Suprapubic skin (tissue), 4 donors: ENCODE measurements at regions not wholly inside any gene's neighbourhood (a gene's known extent, or its start where the extent isn't known, plus 50 kb on each side); places are given as distances from the start of the nearest gene placed in this dataset.

Experiments
- CTCF ChIP-seq, 2 donors: fragments of 200-600 bp in 1 of 2; fragments of 450-650 bp in 1 of 2; sonication (generic) in 1 of 2; IDR thresholded peaks; one replicate each; pipeline ENCODE4 v1.5.1; 2016 to 2019; ENCODE audit warnings: antibody characterized with exemption in 2 of 2, mild to moderate bottlenecking in 1 of 2, moderate library complexity in 1 of 2
- POLR2A ChIP-seq, 2 donors: fragments of 450-650 bp; IDR thresholded peaks; one replicate each; pipeline ENCODE4 v1.6.1; 2017; ENCODE audit warnings: antibody characterized with exemption in 2 of 2, mild to moderate bottlenecking in 2 of 2, moderate library complexity in 2 of 2
- POLR2AphosphoS5 ChIP-seq, 3 donors: sonication (generic); formaldehyde crosslinking; IDR thresholded peaks; one replicate each; pipeline ENCODE4 v1.6.1; 2017; ENCODE audit warnings: antibody characterized with exemption in 3 of 3

DNA sequence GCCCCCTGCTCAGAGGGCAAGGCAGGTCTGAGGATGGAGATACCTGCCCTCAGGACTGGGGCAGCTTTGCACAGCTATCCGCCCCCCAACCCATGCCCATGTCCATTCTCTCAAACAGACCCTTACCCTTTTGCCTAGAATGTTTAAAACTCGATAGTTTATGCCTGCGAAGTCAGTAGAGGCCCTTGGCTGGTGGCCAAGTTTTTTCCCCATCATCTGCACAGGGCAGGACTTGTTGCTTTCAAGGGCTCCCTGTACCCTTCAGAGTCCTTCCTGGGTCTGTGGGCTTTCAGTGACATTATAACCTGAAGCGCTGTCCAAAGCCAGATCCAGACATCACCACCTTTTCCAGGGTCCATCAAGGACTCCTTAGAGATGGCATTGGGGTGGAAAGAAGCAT lies 148.7 kb upstream of the ZNF644 start:
- TF ChIP-seq POLR2A (IDR thresholded peaks at IDR 0.05): no peak
- no peak for TF ChIP-seq CTCF (IDR thresholded peaks at IDR 0.05)
- no peak for TF ChIP-seq POLR2AphosphoS5 (IDR thresholded peaks at IDR 0.05)
